ENCODE measurements at regions not wholly inside any gene's neighbourhood (a gene's known extent, or its start where the extent isn't known, plus 50 kb on each side); places are given as distances from the start of the nearest gene placed in this dataset.

DNA sequence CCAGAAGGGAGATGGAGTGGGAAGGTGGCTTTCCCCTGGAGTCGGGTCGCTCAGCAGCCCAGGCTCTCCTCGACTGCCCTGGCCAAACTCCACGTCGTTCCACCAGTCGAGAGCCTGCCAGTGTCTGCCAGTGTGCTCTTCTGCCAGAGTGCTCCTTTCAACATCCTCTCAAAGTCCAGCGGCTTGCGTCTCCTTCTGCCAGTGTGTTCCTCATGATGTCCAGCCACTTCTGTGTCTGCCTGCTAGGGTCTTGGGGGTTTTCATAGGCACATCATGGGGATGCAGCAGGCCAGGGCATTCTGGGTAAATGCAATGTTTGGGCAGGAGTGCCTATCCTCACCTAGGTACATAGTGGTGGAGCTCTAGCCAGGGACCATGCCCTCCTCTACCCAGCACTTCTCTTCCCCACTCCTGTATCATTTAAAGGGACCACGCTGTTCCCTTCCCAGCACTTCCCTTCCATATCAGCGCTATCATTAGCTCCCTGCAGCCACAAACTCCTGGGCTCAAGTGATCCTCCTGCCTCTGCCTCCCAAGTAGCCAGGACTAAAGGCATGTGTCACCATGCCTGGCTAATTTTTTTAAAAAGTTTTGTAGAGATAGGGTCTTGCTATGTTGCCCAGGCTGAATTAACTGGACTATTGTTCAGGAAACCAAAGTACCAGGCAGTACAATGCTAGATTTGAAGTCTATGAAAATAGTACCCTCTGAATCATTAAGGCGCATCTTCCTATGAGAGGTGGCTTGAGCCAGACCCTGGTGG lies 62.9 kb upstream of the CLDN5 start:
- no peak for TF ChIP-seq EZH2 (IDR thresholded peaks at IDR 0.05; ENCODE audit: borderline replicate concordance, low read depth, low read length, poor library complexity, severe bottlenecking)
- TF ChIP-seq, protein P1, sequence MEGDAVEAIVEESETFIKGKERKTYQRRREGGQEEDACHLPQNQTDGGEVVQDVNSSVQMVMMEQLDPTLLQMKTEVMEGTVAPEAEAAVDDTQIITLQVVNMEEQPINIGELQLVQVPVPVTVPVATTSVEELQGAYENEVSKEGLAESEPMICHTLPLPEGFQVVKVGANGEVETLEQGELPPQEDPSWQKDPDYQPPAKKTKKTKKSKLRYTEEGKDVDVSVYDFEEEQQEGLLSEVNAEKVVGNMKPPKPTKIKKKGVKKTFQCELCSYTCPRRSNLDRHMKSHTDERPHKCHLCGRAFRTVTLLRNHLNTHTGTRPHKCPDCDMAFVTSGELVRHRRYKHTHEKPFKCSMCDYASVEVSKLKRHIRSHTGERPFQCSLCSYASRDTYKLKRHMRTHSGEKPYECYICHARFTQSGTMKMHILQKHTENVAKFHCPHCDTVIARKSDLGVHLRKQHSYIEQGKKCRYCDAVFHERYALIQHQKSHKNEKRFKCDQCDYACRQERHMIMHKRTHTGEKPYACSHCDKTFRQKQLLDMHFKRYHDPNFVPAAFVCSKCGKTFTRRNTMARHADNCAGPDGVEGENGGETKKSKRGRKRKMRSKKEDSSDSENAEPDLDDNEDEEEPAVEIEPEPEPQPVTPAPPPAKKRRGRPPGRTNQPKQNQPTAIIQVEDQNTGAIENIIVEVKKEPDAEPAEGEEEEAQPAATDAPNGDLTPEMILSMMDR (conservative IDR thresholded peaks at IDR 0.05; ENCODE audit: low read depth, low read length) = no peak
